DND-41 (cell line): ENCODE measurements at regions not wholly inside any gene's neighbourhood (a gene's known extent, or its start where the extent isn't known, plus 50 kb on each side); places are given as distances from the start of the nearest gene placed in this dataset.

Experiments
- CTCF ChIP-seq: IDR thresholded peaks from 2 replicates; pipeline ENCODE4 v1.5.1; 2012; ENCODE audit warnings: borderline replicate concordance, low read length, moderate library complexity, mild to moderate bottlenecking; ENCODE audit not compliant: poor library complexity, severe bottlenecking; ENCODE audit errors: extremely low read depth
- EZH2 ChIP-seq: IDR thresholded peaks from 3 replicates; pipeline ENCODE4 v1.6.1; 2012; ENCODE audit warnings: borderline replicate concordance, low read depth, mild to moderate bottlenecking, moderate library complexity, low read length, inconsistent platforms; ENCODE audit not compliant: severe bottlenecking

- TF ChIP-seq CTCF: no peak
- no peak for TF ChIP-seq EZH2
Observed at GRCh38 chr1:30257742-30258380, 465.5 kb downstream of the MATN1 start.
